ENCODE measurements at regions not wholly inside any gene's neighbourhood (a gene's known extent, or its start where the extent isn't known, plus 50 kb on each side); places are given as distances from the start of the nearest gene placed in this dataset.

- DNase-seq, result no peak
Observed at GRCh38 chr11:71070490-71071453, 181.6 kb downstream of the SHANK2 start.

GRCh38 chr11:71068963-71069362, 183.4 kb downstream of the SHANK2 start:
- no peak for DNase-seq

- DNase-seq, result no peak
Observed at GRCh38 chr11:71067753-71068152, 184.6 kb downstream of the SHANK2 start.

GRCh38 chr11:71066311-71066710, 186.1 kb downstream of the SHANK2 start:
- DNase-seq, result no peak

- DNase-seq, result no peak
Observed at GRCh38 chr11:71065841-71066240, 186.5 kb downstream of the SHANK2 start.

GRCh38 chr11:71064702-71065515, 187.5 kb downstream of the SHANK2 start:
- no peak for DNase-seq

- no peak for DNase-seq
Observed at GRCh38 chr11:71064183-71064582, 188.2 kb downstream of the SHANK2 start.

GRCh38 chr11:71063129-71063528, 189.2 kb downstream of the SHANK2 start:
- no peak for DNase-seq

GRCh38 chr11:71062199-71062598, 190.2 kb downstream of the SHANK2 start:
- DNase-seq, result no peak

- DNase-seq, result no peak
Observed at GRCh38 chr11:71060391-71060791, 192.0 kb downstream of the SHANK2 start.

- no peak for DNase-seq
Observed at GRCh38 chr11:71059662-71060061, 192.7 kb downstream of the SHANK2 start.

GRCh38 chr11:71055925-71056324, 196.5 kb downstream of the SHANK2 start:
- DNase-seq, result no peak

Measured in hematopoietic multipotent progenitor cell treated with erythropoietin and hydrocortisone succinate and interleukin-3 and kit ligand, for 6 days (in vitro differentiated cells).